ENCODE measurements at regions not wholly inside any gene's neighbourhood (a gene's known extent, or its start where the extent isn't known, plus 50 kb on each side); places are given as distances from the start of the nearest gene placed in this dataset.
"Not testable (repeated sequence)": the region's sequence is repeated elsewhere in the genome, so short reads cannot be mapped to it uniquely, and the experiment has no call there.

DNA sequence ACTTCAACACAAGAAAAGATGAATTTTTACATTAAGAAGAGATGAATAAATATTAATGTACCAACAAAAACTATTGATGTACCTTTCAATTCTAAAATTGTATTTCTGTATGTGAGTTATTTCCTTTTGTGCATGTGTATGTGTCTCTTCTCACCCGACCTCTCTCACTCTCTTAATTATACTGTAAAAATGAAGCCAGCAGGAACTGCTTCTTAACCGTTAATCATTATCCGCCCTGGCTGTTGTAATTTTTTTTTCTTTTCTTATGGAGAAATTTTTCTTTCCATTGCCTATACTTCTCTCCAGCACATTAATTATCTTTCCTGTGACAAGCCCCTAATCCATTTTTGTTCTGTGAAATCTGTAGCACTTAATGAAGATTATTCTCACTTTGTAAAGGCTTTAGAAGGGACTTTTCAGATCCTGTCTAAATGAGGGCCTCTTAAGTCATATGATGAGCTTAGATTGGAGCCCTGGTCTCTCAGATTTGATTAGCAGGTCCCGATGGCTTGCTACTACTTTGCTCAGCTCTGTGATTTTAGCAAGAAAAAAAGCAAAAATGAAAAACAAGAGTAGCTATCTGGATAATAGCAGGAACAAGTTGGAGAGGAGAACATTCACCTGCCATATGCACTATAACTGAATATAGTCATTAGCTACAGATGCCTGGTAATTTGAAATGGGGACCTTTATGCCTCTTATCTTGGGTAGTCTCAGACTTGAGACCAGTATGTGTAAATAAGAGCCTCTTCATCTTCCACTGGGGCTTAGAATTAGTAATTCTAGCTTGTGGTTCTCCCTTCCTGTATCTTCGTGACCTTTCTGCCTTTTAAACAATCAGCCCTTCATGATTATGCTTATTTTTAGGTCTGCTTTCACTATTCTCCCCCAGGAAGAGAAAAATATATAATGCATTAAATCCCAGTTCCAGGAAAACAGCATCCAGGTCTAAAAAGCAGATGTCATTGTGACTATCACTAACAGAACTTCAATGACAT lies 80.0 kb upstream of the COL1A2 start:
- DNase-seq (ENCODE audit: low read depth): no peak

- not testable (repeated sequence) for DNase-seq (ENCODE audit: low read depth)
Measured at GRCh38 chr7:94321138-94321537, 73.6 kb upstream of the COL1A2 start.

- DNase-seq (ENCODE audit: low read depth): no peak
Measured at GRCh38 chr7:94323844-94324243, 70.9 kb upstream of the COL1A2 start.

DNA sequence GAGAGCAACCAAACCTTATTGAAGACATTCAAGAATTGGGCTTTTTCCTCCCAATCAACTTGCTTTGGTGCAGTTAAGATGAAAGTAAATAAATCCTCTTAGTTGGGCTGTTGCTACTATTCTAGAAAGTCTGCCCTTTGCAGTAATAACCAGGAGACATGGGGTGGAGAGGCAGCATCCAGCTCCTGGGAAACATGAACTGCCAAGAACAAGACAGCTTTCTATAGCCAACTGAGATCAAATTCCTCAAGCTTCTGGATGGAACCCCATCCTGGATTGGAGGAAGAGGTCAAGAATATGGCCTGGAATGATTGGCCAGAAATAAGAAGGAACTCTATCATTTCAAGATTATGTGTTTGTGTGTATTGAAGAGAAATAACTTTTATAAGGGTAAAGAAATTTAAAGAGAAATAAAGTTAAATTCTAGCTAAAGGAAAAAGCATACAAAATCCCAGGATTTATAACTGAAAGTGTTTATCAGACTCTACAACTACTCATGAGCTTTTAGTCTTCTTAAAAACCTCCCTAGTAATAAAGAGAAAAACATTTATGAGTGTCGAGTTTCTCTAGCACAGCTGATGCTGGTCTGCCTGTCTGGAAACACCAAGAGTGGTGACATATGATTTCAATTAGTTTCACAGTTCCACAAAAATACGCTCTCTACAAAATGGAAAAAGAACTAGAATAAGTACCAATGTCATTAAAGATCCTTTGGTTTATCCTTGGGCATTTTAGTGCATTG lies 70.1 kb upstream of the COL1A2 start:
- DNase-seq (ENCODE audit: low read depth): no peak

DNA sequence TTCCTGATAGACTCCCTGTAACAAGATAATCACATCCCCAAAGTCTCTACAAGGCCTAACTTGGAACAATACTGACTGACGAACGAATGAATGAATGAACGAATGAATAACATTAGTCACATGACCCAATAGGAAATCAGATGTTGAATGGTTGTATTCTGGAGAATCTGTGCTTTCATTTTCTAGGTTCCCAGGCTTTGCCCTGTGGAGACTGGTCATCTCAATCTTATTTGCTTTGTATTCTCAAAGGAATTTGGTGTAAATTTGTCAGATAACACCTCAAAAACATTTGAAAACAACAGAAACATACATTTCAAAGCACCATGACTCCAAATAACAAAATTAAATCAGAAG lies 69.6 kb upstream of the COL1A2 start:
- no peak for DNase-seq (ENCODE audit: low read depth)

- no peak for DNase-seq (ENCODE audit: low read depth)
Measured at GRCh38 chr7:94330269-94331020, 64.2 kb upstream of the COL1A2 start.

DNA sequence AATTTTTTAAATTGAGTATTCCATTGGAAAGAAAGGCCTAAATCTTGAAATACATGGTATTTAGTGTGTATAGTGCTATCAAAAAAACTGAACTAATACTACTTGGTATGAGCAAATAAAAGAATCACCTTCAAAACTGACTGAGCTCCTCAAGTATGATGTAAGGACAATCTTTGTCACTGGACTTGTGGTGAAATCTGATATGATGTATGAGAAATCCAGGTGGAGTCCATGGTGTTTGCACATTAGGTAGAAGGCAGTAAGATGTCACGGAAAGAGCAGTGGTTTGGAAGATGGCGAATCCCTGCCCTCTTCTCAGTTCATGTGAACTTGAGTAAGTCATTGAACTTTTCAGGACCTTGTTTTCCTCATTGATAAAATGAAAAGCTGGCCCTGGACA lies 62.1 kb upstream of the COL1A2 start:
- no peak for DNase-seq (ENCODE audit: low read depth)

DNA sequence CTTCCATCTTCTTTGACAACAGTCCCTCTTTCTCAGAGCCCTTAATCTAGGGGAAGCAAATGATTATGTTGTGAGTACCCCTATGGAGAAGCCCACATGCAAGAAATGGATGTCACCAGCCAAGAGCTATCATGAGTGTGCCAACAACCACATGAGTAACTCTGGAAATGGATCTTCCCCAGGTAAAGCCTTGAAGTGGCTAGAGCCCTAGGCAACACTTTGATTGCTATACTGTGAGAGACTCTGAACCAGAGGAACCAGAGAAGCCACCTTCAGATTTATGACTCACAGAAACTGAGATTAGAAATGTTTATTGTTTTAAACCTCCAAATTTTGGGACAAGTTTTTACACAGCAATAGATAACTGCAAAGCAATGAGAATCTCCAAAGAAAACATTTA lies 60.9 kb upstream of the COL1A2 start:
- DNase-seq (ENCODE audit: low read depth): no peak

DNA sequence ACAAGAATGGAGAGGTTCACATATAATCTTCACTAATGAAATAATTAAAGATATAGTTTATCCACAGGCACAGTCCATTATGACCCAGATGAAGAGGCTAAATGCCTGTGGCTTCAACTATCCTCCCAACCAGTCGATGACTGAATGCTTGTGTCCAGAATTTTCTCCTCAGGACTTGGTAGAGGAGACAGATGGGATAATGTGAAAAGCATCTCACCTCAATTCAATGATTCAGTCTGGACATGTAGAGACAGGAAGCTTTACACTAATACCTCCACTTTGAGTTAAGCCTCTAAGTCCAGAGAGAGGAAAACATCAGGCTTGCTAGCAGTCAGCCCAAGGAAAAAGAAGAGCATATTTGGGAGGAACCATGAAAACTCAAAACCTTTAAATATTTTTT lies 59.1 kb upstream of the COL1A2 start:
- no peak for DNase-seq (ENCODE audit: low read depth)

GRCh38 chr7:94336009-94336408 lies 58.7 kb upstream of the COL1A2 start:
- no peak for DNase-seq (ENCODE audit: low read depth)

- no peak for DNase-seq (ENCODE audit: low read depth)
Measured at GRCh38 chr7:94338921-94339371, 55.7 kb upstream of the COL1A2 start.

GRCh38 chr7:94344826-94345225 lies 49.9 kb upstream of the COL1A2 start:
- DNase-seq (ENCODE audit: low read depth): no peak

All from non-pigmented ciliary epithelial cell (primary cell).